ENCODE measurements at regions not wholly inside any gene's neighbourhood (a gene's known extent, or its start where the extent isn't known, plus 50 kb on each side); places are given as distances from the start of the nearest gene placed in this dataset.

- TF ChIP-seq EZH2 (IDR thresholded peaks at IDR 0.05; ENCODE audit: borderline replicate concordance, low read length) (no peak), CTCF (conservative IDR thresholded peaks at IDR 0.05 in 1 of 2, IDR thresholded peaks at IDR 0.05 in 1 of 2; ENCODE audit: extremely low read depth in 1 of 2, insufficient read depth in 1 of 2, low read depth in 1 of 2, low read length in 2 of 2) (no peak)
Observed at GRCh38 chrX:129093706-129094105, 429.6 kb downstream of the SMARCA1 start.
